B cell (primary cell): ENCODE measurements at regions not wholly inside any gene's neighbourhood (a gene's known extent, or its start where the extent isn't known, plus 50 kb on each side); places are given as distances from the start of the nearest gene placed in this dataset.

Experiments used
- ATAC-seq: fragments of 200-7000 bp; cut with Tn5 transposase; one replicate; pipeline ENCODE4 v1.10.0; 2021; ENCODE audit warnings: low read depth, mild to moderate bottlenecking, moderate number of reproducible peaks, moderate library complexity
- CTCF ChIA-PET: fragments of 350-600 bp; sonication (Branson Sonifier 250); formaldehyde crosslinking; loops from one replicate; lab custom pipeline; 2021; ENCODE audit warnings: antibody characterized with exemption, inconsistent platforms; lab: Charles Lee
- POLR2A ChIA-PET: fragments of 350-600 bp; sonication (Branson Sonifier 250); formaldehyde crosslinking; loops from one replicate; lab custom pipeline; 2021; ENCODE audit warnings: antibody characterized with exemption; lab: Charles Lee
- DNase-seq: peaks from one replicate; pipeline ENCODE4 v3.0.0; 2013
- H2AFZ ChIP-seq: 2 replicates; pipeline ENCODE4 v1.6.1; 2012; ENCODE audit warnings: mild to moderate bottlenecking, low read depth, low read length; ENCODE audit not compliant: insufficient read depth, poor library complexity, severe bottlenecking
- H3K27ac ChIP-seq, 2 donors: 1 replicate in 1 of 2; 2 replicates in 1 of 2; pipeline ENCODE4 v1.5.1; 2012 to 2013; ENCODE audit warnings: low read length in 2 of 2, mild to moderate bottlenecking in 2 of 2, moderate library complexity in 1 of 2
- H3K27me3 ChIP-seq, 4 experiments: fragments of 200-600 bp in 1 of 4; sonication (generic) in 1 of 4; replicated peaks in 1 of 4; 1 replicate in 2 of 4; 2 replicates in 2 of 4; pipeline versions ENCODE4 v1.6.1 to v1.7.0; 2013 to 2016; ENCODE audit warnings: low read length in 3 of 4, mild to moderate bottlenecking in 2 of 4, mixed read lengths in 1 of 4, moderate library complexity in 1 of 4; ENCODE audit not compliant: insufficient read depth in 4 of 4, control insufficient read depth in 3 of 4; ENCODE audit errors: control extremely low read depth in 1 of 4
- H3K36me3 ChIP-seq, 2 experiments: replicated peaks in 1 of 2; 1 replicate in 1 of 2; 2 replicates in 1 of 2; pipeline versions ENCODE4 v1.6.1 to v1.7.1; 2013; ENCODE audit warnings: low read length in 1 of 2; ENCODE audit not compliant: insufficient read depth in 2 of 2, control insufficient read depth in 1 of 2; ENCODE audit errors: control extremely low read depth in 1 of 2, extremely low read depth in 1 of 2
- H3K4me1 ChIP-seq, 2 donors: fragments of 200-600 bp in 1 of 2; sonication (generic) in 1 of 2; 1 replicate in 1 of 2; 2 replicates in 1 of 2; pipeline versions ENCODE4 v1.5.1 to v1.6.1; 2013 to 2017; ENCODE audit warnings: low read length in 2 of 2; ENCODE audit not compliant: control insufficient read depth in 2 of 2, insufficient read depth in 2 of 2
- H3K4me2 ChIP-seq: replicated peaks from 2 replicates; pipeline ENCODE3; 2012; ENCODE audit warnings: mild to moderate bottlenecking, low read depth, low read length; ENCODE audit not compliant: poor library complexity, severe bottlenecking
- H3K4me3 ChIP-seq, 5 experiments: fragments of 200-600 bp in 1 of 5; sonication (generic) in 1 of 5; 1 replicate in 3 of 5; 2 replicates in 2 of 5; pipeline versions ENCODE4 v1.5.1 to v1.7.0; 2011 to 2016; ENCODE audit warnings: low read length in 4 of 5, mild to moderate bottlenecking in 4 of 5, low read depth in 2 of 5, control low read depth in 1 of 5, moderate library complexity in 1 of 5; ENCODE audit not compliant: insufficient read depth in 1 of 5; ENCODE audit errors: control extremely low read depth in 1 of 5, extremely low read depth in 1 of 5
- H3K79me2 ChIP-seq: fragments of 200-600 bp; sonication (generic); one replicate; pipeline ENCODE4 v1.6.0; 2016; ENCODE audit warnings: low read length; ENCODE audit not compliant: control insufficient read depth, insufficient read depth
- H3K9ac ChIP-seq: fragments of 200-600 bp; sonication (generic); 2 replicates; pipeline ENCODE4 v1.6.1; 2017; ENCODE audit warnings: mild to moderate bottlenecking, low read length, moderate library complexity
- H3K9me3 ChIP-seq, 3 donors: one replicate each; pipeline versions ENCODE4 v1.6.1 to v1.7.1; 2013; ENCODE audit warnings: low read length in 2 of 3; ENCODE audit not compliant: control insufficient read depth in 2 of 3, insufficient read depth in 1 of 3; ENCODE audit errors: control extremely low read depth in 1 of 3
- H4K20me1 ChIP-seq: 2 replicates; pipeline ENCODE4 v1.6.0; 2012; ENCODE audit warnings: mild to moderate bottlenecking, low read length; ENCODE audit not compliant: insufficient read depth, control insufficient read depth, poor library complexity, severe bottlenecking
- H3K27ac Mint-ChIP-seq: one replicate; pipeline ENCODE4 v1.8.0; 2021; ENCODE audit warnings: mixed read lengths
- H3K27me3 Mint-ChIP-seq: one replicate; pipeline ENCODE4 v1.8.0; 2021; ENCODE audit warnings: mixed read lengths
- H3K4me1 Mint-ChIP-seq: one replicate; pipeline ENCODE4 v1.8.0; 2021; ENCODE audit warnings: mixed read lengths
- H3K4me3 Mint-ChIP-seq: one replicate; pipeline ENCODE4 v1.8.0; 2021; ENCODE audit warnings: mixed read lengths
- H3K9me3 Mint-ChIP-seq: one replicate; pipeline ENCODE4 v1.8.0; 2022; ENCODE audit warnings: mixed read lengths; ENCODE audit not compliant: insufficient read depth
- CTCF ChIP-seq: fragments of 200-600 bp; IDR thresholded peaks from one replicate; pipeline ENCODE4 v1.8.0; 2022; ENCODE audit warnings: antibody characterized with exemption, mild to moderate bottlenecking
- EZH2 ChIP-seq: IDR thresholded peaks from 2 replicates; pipeline ENCODE4 v1.6.1; 2012; ENCODE audit warnings: borderline replicate concordance, low read depth, mild to moderate bottlenecking, moderate library complexity, low read length; ENCODE audit not compliant: insufficient read depth, poor library complexity, severe bottlenecking
- WGBS: methylation state at CpG from one replicate; pipeline ENCODE4 v1.1.5; 2013; ENCODE audit warnings: missing lambda C conversion rate; ENCODE audit not compliant: insufficient coverage; 5-methylcytosine and 5-hydroxymethylcytosine counted together
- intact Hi-C: fragments of 100-400 bp; cut with micrococcal nuclease; formaldehyde crosslinking; loops from one replicate; pipeline ENCODE4 v1.10.0; 2022

- CTCF ChIA-PET = no interaction called here
- Histone ChIP-seq H3K9me3 (no peaks in the 10 kb centered on the region), H3K4me2 (no peak overlapping the region), H3K4me3 (no peak overlapping the region), H3K9ac (no peak overlapping the region), H3K36me3 (no peaks in the 10 kb centered on the region), H3K4me1 (no peaks in the 10 kb centered on the region), H2AFZ (no peak overlapping the region), H4K20me1 (no peaks in the 10 kb centered on the region), H3K27me3 (no peaks in the 10 kb centered on the region), H3K27ac (no peak overlapping the region), H3K79me2 (no peaks in the 10 kb centered on the region)
- ATAC-seq (no peak), DNase-seq (no peak)
- H3K9me3 Mint-ChIP-seq = no peaks in the 10 kb centered on the region
- H3K4me1 Mint-ChIP-seq = no peaks in the 10 kb centered on the region
- TF ChIP-seq EZH2 (no peak), CTCF (no peak)
- H3K27me3 Mint-ChIP-seq = no peaks in the 10 kb centered on the region
- no peak overlapping the region for H3K4me3 Mint-ChIP-seq
- POLR2A ChIA-PET = no interaction called here
- intact Hi-C loops = no loop called here
- no CpG with 5 or more reads among the region's 2 CpGs for WGBS
- H3K27ac Mint-ChIP-seq = no peak overlapping the region
These were observed 154.8 kb downstream of the TMX3 start for GRCh38 chr18:68560128-68560527.

- no peaks in the 10 kb centered on the region for H3K36me3 ChIP-seq
- no peak for TF ChIP-seq EZH2
- no peak for TF ChIP-seq CTCF
- no peak overlapping the region for H3K4me3 ChIP-seq
- no peaks in the 10 kb centered on the region for H3K9me3 ChIP-seq
- H3K27ac ChIP-seq = no peak overlapping the region
- 78% methylated on average over 5 of the region's 5 CpGs for WGBS
- no peak overlapping the region for H3K9ac ChIP-seq
- no peaks in the 10 kb centered on the region for H3K79me2 ChIP-seq
- H3K4me2 ChIP-seq = no peak overlapping the region
- DNase-seq (no peak), ATAC-seq (no peak)
- no peaks in the 10 kb centered on the region for H4K20me1 ChIP-seq
- Mint-ChIP-seq H3K4me1 (no peaks in the 10 kb centered on the region), H3K4me3 (no peak overlapping the region), H3K9me3 (no peaks in the 10 kb centered on the region), H3K27ac (no peak overlapping the region), H3K27me3 (no peaks in the 10 kb centered on the region)
- H3K4me1 ChIP-seq = no peaks in the 10 kb centered on the region
- no peak overlapping the region for H2AFZ ChIP-seq
- ChIA-PET POLR2A (no interaction called here), CTCF (no interaction called here)
- intact Hi-C loops = no loop called here
- H3K27me3 ChIP-seq = no peaks in the 10 kb centered on the region
These were observed 157.7 kb downstream of the TMX3 start for GRCh38 chr18:68557183-68557582.
